Endothelial cell of umbilical vein (primary cell): ENCODE measurements at regions not wholly inside any gene's neighbourhood (a gene's known extent, or its start where the extent isn't known, plus 50 kb on each side); places are given as distances from the start of the nearest gene placed in this dataset.
A peak's percentile ranks its signal among the peaks of the same experiment; 100 is the strongest.

Source experiments
- BruUV-seq: library from RNA; stranded (reverse); fragments of 400-500 nt; replicated peaks from 2 replicates; lab custom pipeline; 2021; lab: Mats Ljungman, UMichigan
- CTCF ChIA-PET: fragments of 300-600, 350-600 bp; sonication (Branson Sonifier 250); formaldehyde crosslinking; loops from one replicate; lab custom pipeline; 2021; ENCODE audit warnings: antibody characterized with exemption, inconsistent platforms; lab: Charles Lee
- POLR2A ChIA-PET: fragments of 300-600, 350-600 bp; sonication (Branson Sonifier 250); formaldehyde crosslinking; loops from one replicate; lab custom pipeline; 2021; ENCODE audit warnings: antibody characterized with exemption, inconsistent platforms; lab: Charles Lee
- DNase-seq: peaks from one replicate; pipeline ENCODE4 v3.0.0-alpha.2; 2011; ENCODE audit warnings: low read depth, low spot score
- FAIRE-seq: peaks from 2 replicates; lab custom pipeline; 2011; peaks lifted over from hg19 to GRCh38; lab: Jason Lieb, UNC
- H2AFZ ChIP-seq: 2 replicates; pipeline ENCODE4 v1.6.0; 2012; ENCODE audit warnings: low read depth, low read length, control low read depth, inconsistent platforms
- H3K27ac ChIP-seq: 2 replicates; pipeline ENCODE4 v1.5.1; 2011; ENCODE audit warnings: low read depth, mild to moderate bottlenecking, control low read depth, low read length, moderate library complexity; ENCODE audit not compliant: insufficient read depth
- H3K27me3 ChIP-seq, 2 experiments: 2 replicates each; pipeline versions ENCODE4 v1.6.0 to v1.6.1; 2011; ENCODE audit warnings: low read length in 2 of 2, mixed read lengths in 1 of 2; ENCODE audit not compliant: control insufficient read depth in 2 of 2, insufficient read depth in 2 of 2
- H3K36me3 ChIP-seq, 2 experiments: 2 replicates in 1 of 2; 3 replicates in 1 of 2; pipeline ENCODE4 v1.5.1; 2011; ENCODE audit warnings: low read length in 2 of 2, mild to moderate bottlenecking in 1 of 2, moderate library complexity in 1 of 2; ENCODE audit not compliant: control insufficient read depth in 2 of 2, insufficient read depth in 2 of 2; ENCODE audit errors: extremely low read depth in 1 of 2
- H3K4me1 ChIP-seq: 3 replicates; pipeline ENCODE4 v1.5.1; 2011; ENCODE audit warnings: mild to moderate bottlenecking, low read length; ENCODE audit not compliant: control insufficient read depth, insufficient read depth; ENCODE audit errors: extremely low read depth
- H3K4me2 ChIP-seq: 2 replicates; pipeline ENCODE4 v1.6.1; 2011; ENCODE audit warnings: low read length, control low read depth, mixed read lengths; ENCODE audit not compliant: insufficient read depth
- H3K4me3 ChIP-seq, 3 experiments: fragments of 200-600 bp in 1 of 3; sonication (generic), shearing (Covaris generic) in 1 of 3; replicated peaks in 1 of 3; 2 replicates each; pipeline ENCODE4 v1.5.1; 2011 to 2016; ENCODE audit warnings: control low read depth in 3 of 3, low read length in 3 of 3, mild to moderate bottlenecking in 2 of 3, inconsistent platforms in 1 of 3, low read depth in 1 of 3, moderate library complexity in 1 of 3; ENCODE audit not compliant: insufficient read depth in 1 of 3
- H3K79me2 ChIP-seq: 2 replicates; pipeline ENCODE4 v1.6.0; 2012; ENCODE audit warnings: low read length, inconsistent platforms; ENCODE audit not compliant: control insufficient read depth, insufficient read depth
- H3K9ac ChIP-seq: replicated peaks from 2 replicates; pipeline ENCODE3; 2011; ENCODE audit warnings: low read length, control low read depth; ENCODE audit not compliant: insufficient read depth; ENCODE audit errors: extremely low read depth
- H3K9me1 ChIP-seq: replicated peaks from 3 replicates; pipeline ENCODE4 v1.6.0; 2011; ENCODE audit warnings: mild to moderate bottlenecking, low read length; ENCODE audit not compliant: control insufficient read depth, insufficient read depth; ENCODE audit errors: extremely low read depth
- H3K9me3 ChIP-seq: replicated peaks from 2 replicates; pipeline ENCODE4 v1.5.1; 2012; ENCODE audit warnings: low read length, inconsistent platforms; ENCODE audit not compliant: control insufficient read depth, insufficient read depth
- H4K20me1 ChIP-seq: replicated peaks from 2 replicates; pipeline ENCODE3; 2011; ENCODE audit warnings: mild to moderate bottlenecking, low read length; ENCODE audit not compliant: control insufficient read depth, insufficient read depth; ENCODE audit errors: extremely low read depth
- CTCF ChIP-seq, 2 donors: IDR thresholded peaks; 1 replicate in 1 of 2; 2 replicates in 1 of 2; pipeline ENCODE4 v1.5.1; 2011; ENCODE audit warnings: low read length in 2 of 2, mild to moderate bottlenecking in 2 of 2, moderate library complexity in 2 of 2, control low read depth in 1 of 2, inconsistent platforms in 1 of 2, low read depth in 1 of 2; ENCODE audit not compliant: insufficient read depth in 1 of 2; ENCODE audit errors: extremely low read depth in 1 of 2
- EZH2 ChIP-seq: IDR thresholded peaks from 2 replicates; pipeline ENCODE4 v1.6.1; 2012; ENCODE audit warnings: borderline replicate concordance, low read depth, mild to moderate bottlenecking, moderate library complexity, low read length, inconsistent platforms; ENCODE audit not compliant: severe bottlenecking
- FOS ChIP-seq: IDR thresholded peaks from 2 replicates; pipeline ENCODE4 v1.6.1; 2011; ENCODE audit warnings: mild to moderate bottlenecking, low read length, moderate library complexity, borderline replicate concordance; ENCODE audit not compliant: insufficient read depth
- GATA2 ChIP-seq: IDR thresholded peaks from 2 replicates; pipeline ENCODE4 v1.7.0; 2011; ENCODE audit warnings: low read depth, mild to moderate bottlenecking, moderate library complexity, mixed read lengths, low read length; ENCODE audit not compliant: insufficient read length, insufficient read depth
- JUN ChIP-seq: IDR thresholded peaks from 2 replicates; pipeline ENCODE4 v1.6.1; 2011; ENCODE audit warnings: borderline replicate concordance, low read depth; ENCODE audit not compliant: insufficient read length, insufficient read depth
- MYC ChIP-seq: IDR thresholded peaks from one replicate; pipeline ENCODE4 v1.6.1; 2011; ENCODE audit warnings: mild to moderate bottlenecking, low read depth, low read length
- POLR2A ChIP-seq: IDR thresholded peaks from 2 replicates; pipeline ENCODE4 v1.6.1; 2012; ENCODE audit warnings: low read depth, mild to moderate bottlenecking, control low read depth, low read length
- POLR2AphosphoS5 ChIP-seq: IDR thresholded peaks from 2 replicates; pipeline ENCODE4 v1.6.1; 2012; ENCODE audit warnings: low read depth, mild to moderate bottlenecking, control low read depth, low read length, moderate library complexity; ENCODE audit not compliant: insufficient read depth
- dilution Hi-C: fragments of 300-500 bp; cut with MboI; formaldehyde crosslinking; loops from one replicate; pipeline ENCODE4 v1.15.0; 2019; ENCODE audit warnings: low sequenced_read_pairs; ENCODE audit not compliant: extremely low pct_ligation_motif_present
- intact Hi-C: fragments of 100-400 bp; cut with micrococcal nuclease; formaldehyde crosslinking; loops from one replicate; pipeline ENCODE4 v1.10.0; 2022
- TF ChIP-seq, protein P1 (sequence below): IDR thresholded peaks from 2 replicates; pipeline ENCODE4 v1.6.1; 2011; ENCODE audit not compliant: insufficient read depth, insufficient read length

DNA sequence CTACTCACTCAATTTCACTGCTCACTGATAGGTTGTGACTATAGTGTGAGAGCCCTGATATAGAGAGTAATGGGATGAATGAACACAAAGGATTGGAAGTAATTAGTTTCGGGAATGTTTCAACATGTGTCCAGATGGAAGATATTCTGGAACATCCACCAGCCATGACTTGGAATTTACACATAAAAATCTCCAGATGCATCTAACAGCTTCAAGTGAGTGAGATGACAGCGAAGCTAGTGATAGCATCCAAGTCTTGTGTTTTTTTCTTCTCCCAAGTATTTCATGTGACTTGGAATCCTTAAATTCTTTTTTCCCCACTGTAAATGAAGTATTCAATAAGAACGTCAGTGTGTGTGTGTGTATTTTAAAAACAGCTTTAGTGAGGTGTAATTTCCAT, 82.1 kb downstream of the CLDN34 start:
- DNase-seq: no peak
- Histone ChIP-seq H3K9ac (no peak overlapping the region), H3K4me2 (no peak overlapping the region), H3K4me3 (no peak overlapping the region), H3K4me1 (peaks cover 79% of the 10 kb centered on the region), H3K79me2 (peaks cover 57% of the 10 kb centered on the region), H3K27ac (no peak overlapping the region), H3K9me1 (no peaks in the 10 kb centered on the region), H3K36me3 (no peaks in the 10 kb centered on the region), H3K27me3 (no peaks in the 10 kb centered on the region), H4K20me1 (no peaks in the 10 kb centered on the region), H3K9me3 (no peaks in the 10 kb centered on the region), H2AFZ (no peak overlapping the region)
- POLR2A ChIA-PET: interaction anchor here (1.6 kb wide), 1 partner anchor 46 kb away, joined by 3 read pairs; no protein-coding TSS in a partner anchor
- dilution Hi-C loops (no loop called here), intact Hi-C loops (no loop called here)
- CTCF ChIA-PET: interaction anchor here (1.4 kb wide), 1 partner anchor 71 kb away, joined by 3 read pairs; no protein-coding TSS in a partner anchor
- no TSS peak for BruUV-seq
- TF ChIP-seq EZH2 (no peak), CTCF (IDR thresholded peaks at IDR 0.05; ENCODE audit: extremely low read depth in 1 of 2, insufficient read depth in 1 of 2, low read depth in 1 of 2, low read length in 2 of 2) (no peak), POLR2A (no peak), JUN (no peak), POLR2AphosphoS5 (no peak), GATA2 (no peak), MYC (no peak), FOS (no peak)
- TF ChIP-seq, protein P1, sequence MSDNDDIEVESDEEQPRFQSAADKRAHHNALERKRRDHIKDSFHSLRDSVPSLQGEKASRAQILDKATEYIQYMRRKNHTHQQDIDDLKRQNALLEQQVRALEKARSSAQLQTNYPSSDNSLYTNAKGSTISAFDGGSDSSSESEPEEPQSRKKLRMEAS: no peak
- FAIRE-seq: peak; percentile 56
